ENCODE measurements at regions not wholly inside any gene's neighbourhood (a gene's known extent, or its start where the extent isn't known, plus 50 kb on each side); places are given as distances from the start of the nearest gene placed in this dataset.

DNA sequence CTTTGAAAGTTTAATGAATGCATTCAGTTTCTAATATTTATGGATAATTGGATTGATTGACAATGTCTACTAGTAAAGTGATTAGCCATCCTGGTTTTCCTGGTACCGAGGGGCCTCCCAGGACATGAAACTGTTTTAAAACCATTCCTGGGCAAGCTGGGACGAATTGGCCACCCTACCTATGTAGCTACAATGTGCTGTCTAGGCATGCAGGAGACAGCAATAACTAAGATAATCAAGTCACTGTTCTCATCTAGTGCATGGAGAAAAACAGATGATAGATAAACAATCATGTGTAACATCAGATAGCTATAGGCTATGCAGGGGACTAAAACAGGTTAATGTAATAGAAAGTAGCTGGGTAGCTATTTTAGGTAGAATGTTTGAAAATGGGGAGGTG is 67.1 kb downstream of the PMAIP1 start:
- no peak for DNase-seq (ENCODE audit: low read depth)

DNA sequence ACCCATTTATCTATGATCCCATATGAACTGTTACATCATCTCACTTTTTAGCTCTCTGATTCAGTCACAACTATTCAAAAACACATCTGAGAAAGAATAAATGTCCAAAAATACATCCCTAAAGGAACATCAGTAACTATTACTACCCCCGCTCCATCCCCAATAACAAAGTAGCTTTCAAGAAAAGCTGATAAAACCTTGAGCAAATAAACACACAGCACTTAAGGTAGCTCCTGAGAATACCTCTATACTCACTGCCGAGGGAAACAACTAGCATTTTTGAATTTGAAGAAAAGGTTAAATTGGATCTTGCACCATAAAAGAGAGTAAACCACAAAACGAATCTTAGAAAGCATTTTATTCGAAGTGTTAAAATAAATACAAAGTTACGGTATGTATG is 63.4 kb downstream of the PMAIP1 start:
- DNase-seq (ENCODE audit: low read depth) = no peak

DNA sequence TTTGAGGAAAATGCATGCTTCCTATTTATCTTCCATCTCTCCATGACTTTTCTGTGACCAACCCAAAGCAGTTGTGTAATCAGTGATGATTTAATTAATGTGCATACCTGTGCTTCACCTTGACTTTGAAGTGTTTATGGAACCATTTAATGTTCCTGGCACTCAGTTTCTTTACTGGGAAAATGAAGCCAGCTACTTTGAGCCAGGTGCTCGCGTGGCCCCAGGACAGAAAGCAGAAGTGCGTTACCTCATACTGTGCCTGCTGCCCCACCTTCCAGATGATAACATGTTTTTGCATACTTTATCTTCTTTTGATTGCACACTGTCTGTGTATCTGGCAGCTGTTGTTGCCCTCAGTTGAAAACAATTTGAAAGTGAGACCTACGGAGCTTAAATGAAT is 61.3 kb downstream of the PMAIP1 start:
- DNase-seq (ENCODE audit: low read depth) = peak; percentile 16

DNA sequence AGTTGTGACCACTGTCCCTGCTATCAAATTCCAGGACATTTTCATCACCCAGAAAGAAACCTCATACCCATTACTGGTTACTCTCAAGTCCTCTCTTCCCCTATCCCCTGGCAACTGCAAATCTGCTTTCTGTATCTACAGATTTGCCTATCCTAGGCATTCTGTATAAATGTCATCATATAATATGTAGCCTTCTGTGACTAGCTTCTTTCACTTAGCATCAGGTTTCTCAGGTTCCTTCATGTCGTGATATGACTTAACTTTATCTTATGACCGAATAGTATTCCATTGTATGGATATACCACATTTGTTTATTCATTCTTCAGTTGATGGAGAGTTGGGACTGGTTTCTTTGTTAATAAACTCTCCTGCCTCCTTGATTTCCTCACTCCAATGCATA is 60.5 kb downstream of the PMAIP1 start:
- no peak for DNase-seq (ENCODE audit: low read depth)

DNA sequence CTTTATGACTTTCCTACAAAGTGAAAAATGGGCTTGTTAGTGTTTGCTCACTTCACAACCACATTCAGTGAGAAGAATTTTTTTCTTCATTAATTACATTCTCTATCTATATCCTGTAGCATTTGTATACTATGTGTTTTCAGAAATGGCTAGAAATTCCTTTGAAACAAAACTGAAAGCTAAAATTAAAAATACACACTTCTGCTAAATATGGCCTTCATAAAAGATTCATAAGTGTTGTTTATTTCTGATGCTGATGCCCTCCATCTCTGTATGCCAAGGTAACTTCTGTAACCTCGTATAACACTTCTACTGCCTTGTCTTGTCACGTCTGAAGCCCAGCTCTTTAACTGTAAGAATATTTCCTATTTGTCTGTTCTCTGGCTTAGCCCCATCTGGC is 59.8 kb downstream of the PMAIP1 start:
- no peak for DNase-seq (ENCODE audit: low read depth)

DNA sequence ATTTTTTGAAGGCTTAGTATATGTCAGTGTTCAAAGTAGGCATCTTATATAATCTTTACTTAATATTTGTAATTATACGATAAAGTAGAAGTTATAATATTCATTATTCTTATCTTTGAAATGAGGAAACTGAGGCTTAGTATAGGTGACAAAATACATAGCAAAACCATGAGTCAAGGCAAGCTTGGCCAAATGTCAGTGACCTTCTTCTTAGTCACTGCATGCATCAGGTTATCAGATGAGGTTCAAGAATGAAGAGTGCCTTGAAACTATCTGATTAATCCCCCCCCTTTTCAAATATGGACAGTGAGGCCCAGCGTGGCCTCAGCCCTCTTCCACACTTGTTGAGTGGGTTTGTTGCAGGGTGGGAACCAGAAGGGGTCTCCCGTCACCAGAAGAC is 59.3 kb downstream of the PMAIP1 start:
- DNase-seq (ENCODE audit: low read depth) = no peak

DNA sequence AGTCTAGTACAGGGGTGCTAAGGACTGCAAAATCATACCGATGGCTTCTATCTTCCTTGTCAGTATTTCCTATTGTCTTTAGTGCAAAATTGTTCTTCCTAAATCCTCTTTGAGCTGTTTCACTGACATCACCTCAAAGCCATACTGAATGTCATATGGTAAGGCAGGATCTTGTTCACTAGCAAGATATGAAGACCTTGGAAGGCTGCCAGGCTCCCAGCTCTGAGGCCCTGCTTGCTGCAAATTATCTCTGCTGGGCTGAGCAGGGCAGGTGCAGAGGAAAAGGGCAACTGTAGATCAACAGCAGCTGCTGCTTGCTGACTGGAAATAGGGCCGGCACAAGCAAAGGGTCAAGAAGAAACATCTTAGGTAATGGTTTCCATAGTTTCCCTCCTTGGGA is 58.2 kb downstream of the PMAIP1 start:
- DNase-seq (ENCODE audit: low read depth) = peak; percentile 15

DNA sequence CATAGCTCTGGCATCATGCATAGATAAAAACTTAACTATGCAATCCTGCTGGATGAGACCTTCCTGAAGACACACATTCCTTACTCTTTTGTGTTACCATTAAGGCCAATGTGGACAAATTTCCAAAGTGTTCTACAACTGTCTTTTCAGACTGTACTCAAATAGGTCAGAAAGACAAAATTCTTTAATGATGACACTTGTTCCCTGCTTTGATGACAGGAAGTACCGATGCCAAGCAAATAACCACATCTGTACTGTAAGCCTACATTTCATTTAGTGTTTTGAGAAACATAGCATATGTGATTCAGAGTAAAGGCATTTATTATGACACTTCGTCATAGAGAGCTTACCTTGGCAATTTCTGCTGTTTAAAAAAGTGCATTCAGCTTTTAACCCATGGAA is 55.0 kb downstream of the PMAIP1 start:
- peak; percentile 33 for DNase-seq (ENCODE audit: low read depth)

DNA sequence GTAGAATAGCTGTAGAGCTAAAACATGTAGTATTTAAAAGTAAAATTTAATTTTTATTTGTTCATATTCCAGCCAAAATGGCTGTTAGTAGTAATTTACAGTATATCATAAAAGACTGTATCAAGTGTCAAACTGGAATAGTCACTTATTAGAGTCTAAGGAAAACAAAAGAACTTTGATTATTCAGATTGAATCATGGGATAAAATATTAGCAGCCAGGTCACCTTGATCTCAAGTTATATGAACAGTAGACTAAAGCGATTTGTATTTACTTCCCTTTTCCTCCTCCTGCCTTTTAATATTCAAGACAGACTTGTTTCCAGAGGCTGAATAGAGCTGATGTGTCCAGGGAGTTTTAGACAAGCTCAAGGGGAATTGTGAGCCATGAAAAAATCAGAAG is 54.4 kb downstream of the PMAIP1 start:
- peak; percentile 7 for DNase-seq (ENCODE audit: low read depth)
